GM18502 (cell line): ENCODE measurements at regions not wholly inside any gene's neighbourhood (a gene's known extent, or its start where the extent isn't known, plus 50 kb on each side); places are given as distances from the start of the nearest gene placed in this dataset.
"Not testable (repeated sequence)": the region's sequence is repeated elsewhere in the genome, so short reads cannot be mapped to it uniquely, and the experiment has no call there.

ENCODE experiments used
- ATAC-seq: cut with Tn5 transposase; IDR thresholded peaks from one replicate; pipeline ENCODE4 v1.9.1; 2021; ENCODE audit warnings: mild to moderate bottlenecking; ENCODE audit not compliant: unreplicated experiment, poor library complexity

DNA sequence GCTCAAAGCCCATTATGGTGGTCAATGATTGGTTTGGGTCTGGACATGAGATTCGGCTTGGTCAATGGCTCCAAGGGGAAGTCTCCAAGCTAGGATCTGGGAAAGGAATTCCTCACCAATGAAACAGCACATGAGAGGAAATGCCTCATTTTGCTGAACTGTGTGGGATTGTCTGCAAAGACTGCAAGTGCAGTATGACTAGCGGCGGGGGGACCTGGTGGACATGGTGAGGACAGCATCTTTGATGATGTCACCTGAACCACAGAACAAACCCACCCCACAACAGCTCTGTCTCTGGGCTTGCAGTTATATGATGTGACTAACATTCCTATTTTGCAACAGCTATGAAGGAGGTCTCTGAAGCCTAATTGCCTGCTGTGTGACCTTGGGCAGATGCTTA is 50.6 kb upstream of the NKD1 start:
- ATAC-seq = no peak

GRCh38 chr16:50496990-50497389 is 51.2 kb upstream of the NKD1 start:
- ATAC-seq = no peak

DNA sequence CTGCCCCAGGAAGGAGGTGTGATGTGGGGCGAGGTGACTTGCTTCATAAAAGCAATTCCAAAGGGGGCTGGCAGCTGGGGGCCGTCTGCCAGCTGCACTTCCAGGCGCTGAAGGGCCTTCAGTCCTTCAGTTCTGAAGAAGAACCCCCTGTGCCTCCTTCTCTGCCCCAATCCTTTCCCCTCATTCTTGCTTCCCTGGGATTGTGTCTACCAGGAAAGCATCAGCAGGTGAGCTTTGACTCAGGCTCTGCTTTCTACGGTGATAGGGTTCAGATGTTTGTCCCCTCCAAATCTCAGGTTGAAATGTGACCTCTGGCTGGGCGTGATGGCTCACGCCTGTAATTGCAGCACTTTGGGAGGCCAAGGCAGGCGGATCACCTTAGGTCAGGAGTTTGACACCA is 52.5 kb upstream of the NKD1 start:
- no peak for ATAC-seq

DNA sequence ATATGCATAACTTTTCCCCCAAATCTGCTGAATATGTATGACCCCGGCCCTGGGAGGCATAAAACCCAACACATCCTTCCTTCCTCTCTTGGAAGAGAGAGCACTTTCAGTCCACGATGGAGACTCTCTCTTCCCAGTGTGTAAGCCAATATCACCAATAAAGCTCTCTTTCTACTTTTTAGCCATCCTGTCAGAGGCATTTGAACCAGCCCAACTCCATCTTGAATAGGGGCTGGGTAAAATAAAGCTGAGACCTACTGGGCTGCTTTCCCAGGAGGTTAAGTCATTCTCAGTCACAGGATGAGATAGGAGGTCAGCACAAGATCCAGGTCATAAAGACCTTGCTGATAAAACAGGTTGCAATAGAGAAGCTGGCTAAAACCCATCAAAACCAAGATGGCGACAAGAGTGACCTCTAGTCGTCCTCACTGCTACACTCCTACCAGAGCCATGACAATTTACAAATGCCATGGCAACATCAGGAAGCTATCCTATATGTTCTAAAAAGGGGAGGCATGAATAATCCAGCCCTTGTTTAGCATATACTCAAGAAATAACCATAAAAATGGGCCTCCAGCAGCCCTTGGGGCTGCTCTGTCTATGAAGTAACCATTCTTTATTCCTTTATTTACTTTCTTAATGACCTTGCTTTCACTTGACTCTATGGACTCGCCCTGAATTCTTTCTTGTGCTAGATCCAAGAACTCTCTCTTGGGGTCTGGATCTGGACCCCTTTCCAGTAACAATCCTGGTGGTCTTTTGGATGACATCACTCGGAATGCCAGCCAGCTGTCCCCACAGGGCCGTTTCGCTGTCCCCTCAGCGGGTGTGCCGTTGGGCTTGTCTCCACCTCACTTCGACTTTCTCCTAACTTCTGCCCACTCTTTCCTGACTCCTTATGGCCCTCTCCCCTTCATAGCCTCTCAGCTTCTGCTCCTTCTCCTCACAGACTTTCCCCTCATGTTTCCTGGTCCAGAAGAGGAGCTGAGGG is 53.4 kb upstream of the NKD1 start:
- ATAC-seq = no peak

DNA sequence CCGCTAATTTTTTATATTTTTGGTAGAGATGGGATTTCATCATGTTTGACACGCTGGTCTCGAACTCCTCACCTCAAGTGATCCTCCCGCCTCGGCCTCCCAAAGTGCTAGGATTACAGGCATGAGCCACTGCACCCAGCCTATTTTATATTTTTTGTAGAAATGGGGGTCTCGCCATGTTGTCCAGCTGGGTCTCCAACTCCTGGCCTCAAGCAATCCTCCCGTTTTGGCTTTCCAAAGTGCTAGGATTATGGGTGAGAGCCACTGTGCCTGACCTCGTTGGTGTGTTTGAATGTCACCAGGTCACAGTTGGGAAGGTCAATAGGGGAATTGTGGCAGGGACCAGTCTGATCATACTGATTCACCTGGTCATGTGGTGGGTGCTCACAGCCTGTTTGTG is 56.7 kb upstream of the NKD1 start:
- ATAC-seq = no peak

- no peak for ATAC-seq
These were observed 57.4 kb upstream of the NKD1 start for GRCh38 chr16:50490828-50491227.

DNA sequence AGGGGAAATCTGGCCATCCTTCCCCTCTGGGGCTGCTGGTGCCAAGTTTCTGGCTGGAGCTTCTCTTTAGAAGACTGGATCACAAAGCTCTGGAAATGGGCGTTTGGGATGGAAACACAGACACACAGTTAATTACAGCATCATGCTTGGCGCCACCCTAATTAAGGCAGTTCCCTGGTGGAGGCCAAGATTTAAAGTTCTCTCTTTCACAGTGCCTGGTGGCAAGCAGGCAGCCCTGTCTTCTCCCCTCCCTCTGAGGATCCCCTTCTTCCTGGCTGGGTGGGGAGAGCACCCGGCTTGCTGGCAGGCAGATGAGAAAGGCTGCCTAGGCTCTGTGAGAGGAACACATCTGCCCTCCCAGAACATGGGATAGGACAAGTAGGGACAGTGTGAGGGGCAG is 59.0 kb upstream of the NKD1 start:
- ATAC-seq = no peak

GRCh38 chr16:50487528-50487927 is 60.7 kb upstream of the NKD1 start:
- no peak for ATAC-seq

DNA sequence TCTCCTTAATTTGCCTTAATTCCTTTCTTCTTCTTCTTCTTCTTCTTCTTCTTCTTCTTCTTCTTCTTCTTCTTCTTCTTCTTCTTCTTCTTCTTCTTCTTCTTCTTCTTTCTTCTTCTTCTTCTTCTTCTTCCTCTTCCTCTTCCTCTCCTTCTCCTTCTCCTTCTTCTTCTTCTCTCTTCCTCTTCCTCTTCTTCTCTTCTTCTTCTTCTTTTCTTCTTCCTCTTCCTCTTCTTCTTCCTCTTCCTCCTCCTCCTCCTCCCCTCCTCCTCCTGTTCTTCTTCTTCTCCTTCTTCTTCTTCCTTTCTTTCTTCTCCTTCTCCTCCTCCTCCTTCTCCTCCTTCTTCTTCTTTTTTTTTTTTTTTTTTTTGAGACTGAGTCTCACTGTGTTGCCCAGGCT is 62.0 kb upstream of the NKD1 start:
- not testable (repeated sequence) for ATAC-seq

DNA sequence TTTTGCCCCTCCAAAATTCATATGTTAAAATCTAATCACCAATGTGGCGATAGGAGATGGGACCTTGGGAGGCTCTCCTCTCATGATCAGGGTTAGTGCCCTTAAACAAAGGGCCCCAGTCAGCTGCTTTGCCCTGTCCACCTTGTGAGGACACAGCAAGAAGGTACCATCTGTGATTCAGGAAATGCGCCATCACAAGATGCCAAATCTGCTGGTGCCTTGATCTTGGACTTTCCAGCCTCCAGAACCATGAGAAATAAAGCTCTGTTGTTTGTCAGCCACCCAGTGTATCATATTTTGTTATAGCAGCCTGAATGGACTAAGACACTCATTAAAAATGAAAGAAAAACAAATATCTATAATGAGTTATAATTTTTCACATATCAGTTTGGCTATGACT is 63.0 kb upstream of the NKD1 start:
- no peak for ATAC-seq

DNA sequence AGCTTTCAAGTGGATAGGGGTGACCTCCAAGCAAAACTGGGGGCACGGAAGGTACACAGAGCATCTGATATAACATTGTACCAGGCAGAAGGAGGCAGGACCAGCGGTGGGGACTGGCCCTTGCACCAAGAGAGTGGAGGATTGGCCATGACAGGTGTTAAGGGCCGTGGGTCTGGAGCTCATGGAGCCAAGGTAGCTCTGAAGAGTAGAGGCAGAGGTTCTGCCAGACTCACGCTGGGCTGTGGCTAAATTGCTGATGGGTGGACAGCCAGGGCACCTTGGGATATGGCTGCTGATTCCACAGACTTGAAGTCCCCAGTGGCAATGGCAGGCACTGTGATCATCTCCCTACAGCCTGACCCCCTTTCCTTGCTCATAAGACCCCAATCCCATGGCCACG is 65.9 kb upstream of the NKD1 start:
- ATAC-seq = no peak

DNA sequence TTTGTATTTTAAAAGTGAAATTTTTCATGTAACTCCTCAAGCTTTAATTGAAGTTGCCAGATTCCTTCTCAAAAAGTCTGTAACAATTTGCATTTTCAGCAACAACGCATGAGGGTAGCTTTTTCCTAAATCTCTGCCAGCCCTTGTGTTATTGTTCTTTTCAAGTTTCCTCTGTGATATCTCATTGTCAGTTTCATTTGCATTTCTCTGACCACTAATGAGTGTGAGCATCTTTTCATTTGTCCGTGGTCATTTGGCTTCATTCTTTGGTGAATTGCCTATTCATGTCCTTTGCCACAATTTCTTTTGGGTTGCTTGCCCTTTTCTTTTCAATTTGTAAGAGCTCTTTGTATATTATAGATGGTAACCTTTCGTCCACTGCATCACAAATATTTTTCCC is 68.0 kb upstream of the NKD1 start:
- ATAC-seq = no peak

GRCh38 chr16:50479771-50480170 is 68.4 kb upstream of the NKD1 start:
- no peak for ATAC-seq

- ATAC-seq = no peak
These were observed 69.4 kb upstream of the NKD1 start for GRCh38 chr16:50478773-50479149.

GRCh38 chr16:50478075-50478772 is 70.0 kb upstream of the NKD1 start:
- no peak for ATAC-seq

DNA sequence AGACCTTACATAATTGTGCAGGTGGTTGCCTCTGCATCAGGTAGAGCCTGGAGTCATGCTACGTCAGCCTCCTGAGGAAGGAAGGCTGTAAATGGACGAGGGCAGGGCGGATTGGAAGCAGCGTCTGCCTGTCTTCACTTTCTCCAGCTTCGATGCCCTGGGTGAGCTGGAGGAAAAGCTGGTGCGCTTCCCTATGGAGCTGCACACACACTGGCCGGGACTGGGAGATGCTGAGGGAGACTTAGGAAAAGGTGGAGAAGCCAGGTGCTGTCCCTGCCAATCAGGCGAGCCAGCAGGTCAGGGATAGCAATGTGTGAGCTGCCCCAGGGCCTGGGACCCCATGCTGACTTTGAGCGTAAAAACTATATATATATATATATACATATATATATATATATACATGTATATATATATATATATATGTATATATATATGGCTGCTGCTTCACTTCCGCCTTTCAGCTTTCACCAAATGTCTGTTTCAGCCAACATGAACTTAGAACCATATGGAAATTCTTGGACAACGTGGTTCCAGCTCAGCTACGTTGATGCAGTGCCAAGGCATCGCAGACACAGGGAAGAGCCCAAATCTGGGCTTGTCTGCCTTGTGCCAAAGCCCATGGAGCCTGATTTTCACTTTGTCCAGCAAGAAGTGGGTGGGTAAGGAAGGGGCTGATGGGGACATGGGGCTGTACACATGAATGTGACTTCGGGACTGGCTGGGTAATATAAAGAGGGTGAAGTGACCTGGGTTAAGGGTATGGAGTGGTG is 71.5 kb upstream of the NKD1 start:
- ATAC-seq = no peak

- ATAC-seq = no peak
These were observed 73.0 kb upstream of the NKD1 start for GRCh38 chr16:50475170-50475569.

- no peak for ATAC-seq
These were observed 74.1 kb upstream of the NKD1 start for GRCh38 chr16:50474138-50474537.

GRCh38 chr16:50473356-50473945 is 74.7 kb upstream of the NKD1 start:
- peak; percentile 76 for ATAC-seq

GRCh38 chr16:50472472-50472871 is 75.7 kb upstream of the NKD1 start:
- ATAC-seq = no peak

DNA sequence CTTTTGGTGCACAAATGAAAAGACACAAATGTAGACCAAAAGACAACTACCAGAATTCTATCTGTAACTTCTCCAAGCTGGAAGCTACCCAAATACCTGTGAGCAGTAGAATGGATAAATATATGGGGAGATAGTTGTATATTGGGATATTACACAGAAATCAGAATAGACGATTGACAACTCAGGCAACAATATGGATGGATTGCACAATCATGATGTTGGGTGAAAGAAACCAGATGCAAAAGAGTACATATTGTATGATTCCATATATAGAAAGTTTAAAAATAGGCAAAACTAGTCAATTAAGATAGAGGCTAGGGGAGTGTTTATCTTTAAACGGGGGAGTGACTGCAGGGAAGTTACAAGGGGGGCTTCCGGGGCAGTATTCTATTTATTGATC is 77.5 kb upstream of the NKD1 start:
- no peak for ATAC-seq
